Activated CD4-positive, CD25-positive, alpha-beta regulatory T cell treated with anti-CD3 and anti-CD28 coated beads, Interleukin-2, amount 50 U/mL, for 72 hours (primary cell): ENCODE measurements at regions not wholly inside any gene's neighbourhood (a gene's known extent, or its start where the extent isn't known, plus 50 kb on each side); places are given as distances from the start of the nearest gene placed in this dataset.
"Not testable (repeated sequence)": the region's sequence is repeated elsewhere in the genome, so short reads cannot be mapped to it uniquely, and the experiment has no call there.

ENCODE experiments used
- DNase-seq: peaks from one replicate; pipeline ENCODE4 v3.0.0; 2021

DNA sequence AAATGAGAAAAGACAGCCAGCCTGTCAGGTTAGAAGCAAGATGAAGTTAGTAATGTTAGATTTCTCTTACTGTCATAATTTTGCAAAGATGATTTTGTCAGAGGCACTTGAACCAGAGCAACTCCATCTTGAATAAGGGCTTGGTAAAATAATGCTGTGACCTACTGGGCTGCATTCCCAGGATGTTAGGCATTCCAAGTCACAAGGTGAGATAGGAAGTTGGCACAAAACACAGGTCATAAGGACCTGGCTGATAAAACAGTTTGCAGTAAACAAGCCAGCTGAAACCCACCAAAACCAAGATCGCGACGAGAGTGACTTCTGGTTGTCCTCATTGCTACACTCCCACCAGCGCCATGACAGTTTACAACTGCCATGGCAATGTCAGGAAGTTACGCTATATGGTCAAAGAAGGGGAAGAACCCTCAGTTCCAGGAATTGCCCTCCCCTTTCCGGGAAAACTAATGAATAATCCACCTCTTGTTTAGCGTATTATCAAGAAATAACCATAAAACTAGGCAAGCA lies 1313.5 kb upstream of the TMEM132C start:
- no peak for DNase-seq

DNA sequence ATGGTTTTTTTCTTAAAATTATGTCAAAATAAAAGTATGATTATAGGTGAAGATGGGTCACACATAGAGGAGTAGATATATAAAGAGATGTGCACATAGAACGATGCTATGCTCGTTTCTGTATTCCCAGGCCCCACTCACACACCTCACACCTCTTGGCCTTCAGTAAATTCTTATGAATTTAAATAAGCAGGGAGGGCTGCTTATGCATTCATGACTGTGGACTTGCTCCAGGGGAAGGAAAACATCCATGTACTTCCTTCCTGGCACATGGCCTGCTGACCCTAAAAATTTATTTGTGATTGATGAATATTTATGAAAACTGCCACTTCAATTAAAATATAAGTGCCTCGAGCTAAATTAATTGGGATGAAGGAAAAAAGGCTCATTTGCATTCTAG lies 1306.7 kb upstream of the TMEM132C start:
- no peak for DNase-seq

DNA sequence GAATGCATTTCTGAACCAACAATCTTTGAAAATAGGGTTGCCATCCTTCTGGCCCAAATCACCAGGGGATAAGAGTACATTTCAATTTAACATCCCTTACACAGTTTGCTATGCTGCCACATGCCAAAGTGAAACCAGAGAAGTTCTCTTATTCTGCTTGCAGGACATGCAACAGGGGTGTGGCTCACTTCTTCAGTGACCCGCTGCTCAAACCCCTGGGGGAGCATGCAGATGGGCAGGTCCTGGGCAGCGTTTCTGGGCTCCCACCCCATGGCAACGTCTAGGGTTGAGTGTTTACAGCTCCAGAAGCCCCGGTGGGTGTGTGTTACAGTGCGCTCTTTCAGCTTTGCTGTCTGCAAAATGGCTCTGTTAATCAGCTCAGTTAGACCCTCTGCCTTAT lies 1306.3 kb upstream of the TMEM132C start:
- no peak for DNase-seq

DNA sequence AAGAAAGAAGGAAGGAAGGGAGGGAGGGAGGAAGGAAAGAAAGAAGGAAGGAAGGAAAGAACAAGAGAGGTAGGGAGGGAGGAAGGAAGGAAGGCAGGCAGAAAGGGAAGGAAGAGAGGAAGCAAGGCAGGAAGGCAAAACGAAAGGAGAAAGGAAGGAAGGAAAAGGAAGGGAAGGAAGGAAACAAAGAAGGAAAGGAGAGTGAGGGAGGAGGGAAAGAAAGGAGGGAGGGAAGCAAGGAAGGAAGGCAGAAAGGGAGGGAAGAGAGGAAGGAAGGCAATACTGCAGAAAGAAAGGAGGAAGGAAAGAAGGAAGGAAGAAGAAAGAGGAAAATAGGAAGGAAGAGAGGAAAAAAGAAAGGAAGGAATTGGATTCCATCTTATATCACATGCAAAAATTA lies 1303.1 kb upstream of the TMEM132C start:
- DNase-seq: no peak

DNA sequence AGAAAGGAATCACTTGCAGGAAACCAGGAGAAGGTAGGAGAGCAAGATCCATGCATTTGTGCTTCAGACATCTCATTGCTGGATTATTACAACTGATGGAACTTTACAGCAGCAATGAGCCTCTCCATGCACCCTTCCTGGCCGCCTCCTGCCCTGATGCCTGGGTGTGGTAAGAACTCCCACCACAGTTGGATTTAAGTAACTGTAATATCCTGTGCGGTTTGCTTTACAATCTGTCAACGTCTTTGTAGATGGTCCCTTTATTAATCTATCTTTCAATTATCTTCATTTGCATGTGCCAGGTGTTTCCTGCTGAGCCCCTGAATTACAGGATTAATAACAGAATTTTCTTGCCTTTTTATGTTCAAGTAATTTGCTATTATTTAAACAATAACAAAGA lies 1300.5 kb upstream of the TMEM132C start:
- DNase-seq: no peak

DNA sequence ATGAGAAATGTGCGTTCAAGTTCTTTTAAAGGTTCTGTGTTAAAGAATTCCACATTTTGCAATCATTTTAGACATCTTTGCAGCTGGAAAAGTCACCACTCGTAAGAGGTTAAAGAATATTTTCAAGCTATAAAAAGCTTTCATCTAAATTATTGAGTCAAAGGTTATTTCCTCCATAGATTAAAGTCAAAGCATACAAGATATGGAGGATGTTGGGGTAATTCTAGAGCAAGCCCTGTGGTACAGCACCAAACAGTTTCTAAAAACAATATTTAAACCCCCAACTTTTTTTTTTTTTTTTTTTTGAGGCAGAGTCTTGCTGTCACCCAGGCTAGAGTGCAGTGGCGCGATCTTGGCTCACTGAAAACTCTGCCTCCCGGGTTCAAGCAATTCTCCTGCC lies 1299.8 kb upstream of the TMEM132C start:
- no peak for DNase-seq

GRCh38 chr12:126974779-126975178 lies 1292.2 kb upstream of the TMEM132C start:
- DNase-seq: no peak

DNA sequence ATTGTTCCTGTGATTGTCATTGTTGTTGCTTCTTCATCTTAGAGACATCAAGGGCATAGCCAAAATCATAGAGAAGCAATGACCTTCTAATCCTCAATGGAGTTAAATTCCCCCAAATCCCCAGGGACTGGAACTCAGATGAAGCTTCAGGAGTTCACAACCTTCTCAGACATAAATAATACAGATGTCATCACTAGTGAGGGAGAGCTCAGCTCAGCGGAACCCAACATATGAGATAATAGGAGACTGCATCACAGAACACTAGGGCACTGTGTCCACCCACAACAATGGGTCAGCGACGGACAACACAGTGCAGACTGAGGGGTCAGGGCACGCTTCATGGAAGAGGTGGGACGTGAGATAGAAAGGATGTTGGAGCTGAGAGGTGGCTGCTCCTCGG lies 1290.4 kb upstream of the TMEM132C start:
- no peak for DNase-seq

DNA sequence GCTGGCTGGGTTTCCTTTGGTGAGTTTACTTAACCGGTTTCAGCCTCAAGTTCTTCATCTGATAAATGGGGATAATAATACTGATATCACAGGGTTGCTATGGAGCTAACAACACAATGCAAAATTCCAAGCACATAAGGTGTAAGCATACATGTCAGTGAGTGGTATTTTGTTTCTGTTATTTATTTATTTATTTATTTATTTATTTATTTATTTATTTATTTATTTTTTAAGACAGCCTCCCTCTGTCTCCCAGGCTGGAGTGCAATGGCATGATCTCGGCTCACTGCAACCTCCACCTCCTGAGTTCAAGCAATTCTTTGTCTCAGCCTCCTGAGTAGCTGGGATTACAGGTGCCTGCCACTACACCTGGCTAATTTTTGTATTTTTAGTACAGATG lies 1287.4 kb upstream of the TMEM132C start:
- not testable (repeated sequence) for DNase-seq

DNA sequence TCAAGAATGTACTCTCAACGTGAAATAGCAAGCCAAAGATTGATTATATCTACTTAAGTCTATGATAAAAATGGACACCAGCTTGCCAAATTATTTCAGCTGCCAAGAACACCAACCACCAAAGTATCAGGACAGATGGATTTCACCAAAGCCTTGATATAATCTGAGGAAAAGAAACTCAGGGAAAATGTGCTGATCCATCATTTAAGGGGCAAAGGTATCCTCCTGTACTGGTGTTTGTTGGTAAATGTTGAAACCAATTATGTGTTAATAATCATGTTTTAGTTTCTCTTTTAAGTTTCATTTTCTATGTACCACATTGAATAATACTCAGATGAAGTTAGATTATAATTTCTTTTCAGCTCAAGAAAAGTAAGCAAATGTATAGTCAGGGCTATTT lies 1284.3 kb upstream of the TMEM132C start:
- no peak for DNase-seq

DNA sequence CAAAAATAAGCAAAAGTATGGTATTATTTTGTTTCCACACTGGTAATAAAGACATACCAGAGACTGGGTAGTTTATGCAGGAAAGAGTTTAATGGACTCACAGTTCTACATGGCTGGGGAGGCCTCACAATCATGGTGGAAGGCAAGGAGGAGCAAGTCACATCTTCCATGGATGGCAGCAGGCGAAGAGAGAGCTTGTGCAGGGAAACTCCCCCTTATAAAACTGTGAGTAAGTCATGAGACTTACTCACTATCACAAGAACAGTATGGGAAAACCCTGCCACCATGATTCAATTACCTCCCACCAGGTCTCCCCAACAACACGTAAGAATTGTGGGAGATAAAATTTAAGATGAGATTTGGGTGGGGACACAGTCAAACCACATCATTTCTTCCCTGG lies 1283.2 kb upstream of the TMEM132C start:
- DNase-seq: not testable (repeated sequence)

- DNase-seq: not testable (repeated sequence)
Observed at GRCh38 chr12:126985663-126986062, 1281.3 kb upstream of the TMEM132C start.

DNA sequence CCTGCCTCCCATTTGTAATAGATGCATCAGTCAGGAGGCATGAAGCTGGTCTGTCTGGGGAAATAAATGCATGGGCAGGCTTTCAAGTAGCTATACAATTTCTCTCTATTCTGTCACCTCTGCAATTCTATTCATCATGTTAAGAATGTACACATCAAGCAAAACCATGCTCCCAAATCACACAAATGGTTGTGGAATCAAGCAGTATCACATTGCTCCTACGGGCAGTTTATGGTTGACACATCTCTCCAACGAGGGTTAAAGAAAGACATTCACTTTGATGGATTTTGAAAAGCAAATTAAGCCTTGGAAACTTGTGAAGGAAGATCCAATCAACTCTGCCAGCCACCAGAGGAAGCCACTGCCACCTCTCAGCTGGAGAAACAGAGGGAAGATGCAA lies 1277.4 kb upstream of the TMEM132C start:
- no peak for DNase-seq

- no peak for DNase-seq
Observed at GRCh38 chr12:126993898-126994297, 1273.1 kb upstream of the TMEM132C start.

- DNase-seq: no peak
Observed at GRCh38 chr12:126994599-126994998, 1272.4 kb upstream of the TMEM132C start.

GRCh38 chr12:126998031-126998430 lies 1268.9 kb upstream of the TMEM132C start:
- no peak for DNase-seq

GRCh38 chr12:126998747-126999285 lies 1268.2 kb upstream of the TMEM132C start:
- DNase-seq: no peak

DNA sequence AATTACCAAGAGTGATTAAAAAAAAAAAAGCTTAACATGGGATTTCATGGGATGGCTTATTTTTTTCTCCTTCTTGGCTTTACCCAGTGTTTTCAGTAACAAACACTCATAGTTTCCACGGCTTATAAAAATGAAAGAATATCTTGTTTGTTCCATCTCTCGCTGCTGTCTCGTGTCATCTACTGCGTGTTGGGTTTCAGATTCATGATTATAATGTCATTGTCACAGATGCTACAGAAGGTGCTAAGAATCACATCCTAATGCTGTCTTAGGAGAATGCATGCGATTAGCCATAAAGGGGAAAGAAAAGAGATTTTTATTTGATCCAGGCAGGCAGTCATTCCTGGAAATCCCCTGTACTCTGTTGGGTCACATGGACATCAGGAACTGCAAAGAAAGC lies 1267.6 kb upstream of the TMEM132C start:
- no peak for DNase-seq

GRCh38 chr12:127005406-127005805 lies 1261.6 kb upstream of the TMEM132C start:
- no peak for DNase-seq

- DNase-seq: no peak
Observed at GRCh38 chr12:127006972-127007371, 1260.0 kb upstream of the TMEM132C start.

GRCh38 chr12:127008755-127009403 lies 1258.1 kb upstream of the TMEM132C start:
- no peak for DNase-seq

- no peak for DNase-seq
Observed at GRCh38 chr12:127012109-127012508, 1254.9 kb upstream of the TMEM132C start.

- no peak for DNase-seq
Observed at GRCh38 chr12:127013197-127013596, 1253.8 kb upstream of the TMEM132C start.

DNA sequence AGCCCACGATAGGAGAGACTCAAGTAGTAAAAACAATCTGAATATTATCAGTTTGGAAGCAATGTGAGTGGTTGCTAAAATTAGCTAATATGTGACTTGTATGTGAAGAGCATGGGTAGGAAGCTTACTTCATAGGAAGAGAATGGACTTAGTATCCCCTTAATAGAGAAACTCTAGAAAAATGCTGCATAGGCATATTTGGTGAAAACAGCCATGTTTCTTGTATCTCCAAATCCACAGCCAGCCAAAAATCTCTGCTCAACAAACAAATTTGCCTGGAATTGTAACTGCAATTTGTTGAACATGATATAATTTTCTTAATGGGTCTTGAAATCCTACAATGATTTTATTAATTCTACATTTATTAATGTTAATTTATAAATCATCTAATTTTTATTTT lies 1252.9 kb upstream of the TMEM132C start:
- no peak for DNase-seq

DNA sequence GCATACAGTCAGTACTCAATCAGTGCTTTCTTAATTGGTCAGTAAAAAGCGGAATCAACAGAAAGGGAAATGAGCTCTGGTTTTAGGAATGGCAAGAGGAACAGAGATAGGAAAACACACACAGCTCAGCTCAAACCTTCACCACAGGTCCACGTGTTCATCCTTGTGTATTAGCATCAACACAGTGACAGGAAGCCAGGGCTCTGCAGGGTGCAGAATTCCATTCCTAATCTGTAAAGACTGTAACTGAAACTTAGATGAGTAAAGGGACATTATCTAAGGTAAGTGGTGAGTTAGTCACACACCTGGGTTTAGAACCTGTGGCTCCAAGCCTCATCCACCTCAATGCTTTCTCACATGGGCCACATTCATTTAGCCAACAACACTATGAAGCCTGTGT lies 1242.2 kb upstream of the TMEM132C start:
- no peak for DNase-seq
